ENCODE measurements at regions not wholly inside any gene's neighbourhood (a gene's known extent, or its start where the extent isn't known, plus 50 kb on each side); places are given as distances from the start of the nearest gene placed in this dataset.

DNA sequence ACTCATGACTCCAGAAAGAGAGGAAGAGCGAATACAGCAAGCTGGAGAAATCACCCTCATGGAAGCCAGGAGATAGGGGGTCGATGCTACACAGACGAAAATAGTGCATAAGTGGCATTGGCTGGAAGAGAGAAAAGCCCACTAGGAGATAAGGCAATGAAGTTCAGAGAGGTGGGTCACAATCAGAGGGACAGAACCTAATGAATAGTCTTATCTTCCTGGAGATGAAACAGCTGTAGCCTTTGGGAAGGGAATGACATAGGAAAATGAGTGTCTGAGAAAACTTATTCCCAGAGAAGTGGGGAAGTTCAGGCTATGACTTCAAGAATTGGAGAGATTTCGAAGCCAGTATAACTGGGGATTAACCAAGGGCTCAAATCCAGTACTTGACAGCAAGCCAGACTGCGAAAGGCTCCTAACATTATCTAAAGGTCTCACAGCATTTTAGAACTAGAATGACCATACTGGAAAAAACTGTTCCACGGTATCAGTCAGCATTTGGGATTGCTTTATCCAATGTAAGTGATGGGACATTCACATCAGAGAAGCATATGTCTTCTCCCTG lies 211.1 kb downstream of the ZNF365 start:
- H3K4me3 ChIP-seq = no peak overlapping the region
- TF ChIP-seq POLR2A (IDR thresholded peaks at IDR 0.05) = no peak
- TF ChIP-seq, protein P1, sequence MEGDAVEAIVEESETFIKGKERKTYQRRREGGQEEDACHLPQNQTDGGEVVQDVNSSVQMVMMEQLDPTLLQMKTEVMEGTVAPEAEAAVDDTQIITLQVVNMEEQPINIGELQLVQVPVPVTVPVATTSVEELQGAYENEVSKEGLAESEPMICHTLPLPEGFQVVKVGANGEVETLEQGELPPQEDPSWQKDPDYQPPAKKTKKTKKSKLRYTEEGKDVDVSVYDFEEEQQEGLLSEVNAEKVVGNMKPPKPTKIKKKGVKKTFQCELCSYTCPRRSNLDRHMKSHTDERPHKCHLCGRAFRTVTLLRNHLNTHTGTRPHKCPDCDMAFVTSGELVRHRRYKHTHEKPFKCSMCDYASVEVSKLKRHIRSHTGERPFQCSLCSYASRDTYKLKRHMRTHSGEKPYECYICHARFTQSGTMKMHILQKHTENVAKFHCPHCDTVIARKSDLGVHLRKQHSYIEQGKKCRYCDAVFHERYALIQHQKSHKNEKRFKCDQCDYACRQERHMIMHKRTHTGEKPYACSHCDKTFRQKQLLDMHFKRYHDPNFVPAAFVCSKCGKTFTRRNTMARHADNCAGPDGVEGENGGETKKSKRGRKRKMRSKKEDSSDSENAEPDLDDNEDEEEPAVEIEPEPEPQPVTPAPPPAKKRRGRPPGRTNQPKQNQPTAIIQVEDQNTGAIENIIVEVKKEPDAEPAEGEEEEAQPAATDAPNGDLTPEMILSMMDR (IDR thresholded peaks at IDR 0.05) = no peak
- H3K4me1 ChIP-seq = peaks cover 5% of the 10 kb centered on the region
- H3K27ac ChIP-seq = no peak overlapping the region
- DNase-seq = no peak
- intact Hi-C loops (cut with DNase I; ENCODE audit: low total_unique reads) = no loop called here
- no peaks in the 10 kb centered on the region for H3K36me3 ChIP-seq (ENCODE audit: low read depth, missing control alignments)
- H3K9me3 ChIP-seq = no peaks in the 10 kb centered on the region
- WGBS, 2 donors = 54 to 62% methylated on average over 6 of the region's 6 CpGs
- no peaks in the 10 kb centered on the region for H3K27me3 ChIP-seq

DNA sequence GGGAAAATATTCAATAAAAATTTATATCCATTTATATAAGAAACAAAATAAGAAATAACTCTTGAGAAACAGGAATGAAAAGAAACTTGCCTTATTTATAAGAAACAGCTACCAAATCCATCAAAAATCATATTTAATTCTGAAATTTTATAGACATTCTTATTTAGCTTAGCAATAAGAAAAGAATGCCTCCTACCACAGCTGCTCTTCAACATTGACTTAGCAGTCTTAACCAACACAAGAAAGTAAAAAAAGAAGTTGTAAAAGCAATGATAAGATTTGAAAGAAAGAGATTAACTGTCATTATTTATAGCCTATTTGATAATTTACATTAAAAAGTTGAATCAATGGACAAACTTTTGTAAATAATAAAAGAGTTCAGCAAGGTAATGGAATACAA lies 212.8 kb downstream of the ZNF365 start:
- Histone ChIP-seq H3K27me3 (no peaks in the 10 kb centered on the region), H3K27ac (no peak overlapping the region), H3K4me3 (no peak overlapping the region), H3K4me1 (peaks cover 5% of the 10 kb centered on the region), H3K36me3 (ENCODE audit: low read depth, missing control alignments) (no peaks in the 10 kb centered on the region), H3K9me3 (no peaks in the 10 kb centered on the region)
- no peak for DNase-seq
- intact Hi-C loops (cut with DNase I; ENCODE audit: low total_unique reads) = no loop called here
- TF ChIP-seq, protein P1 (IDR thresholded peaks at IDR 0.05) = no peak
- TF ChIP-seq POLR2A (IDR thresholded peaks at IDR 0.05) = no peak

DNA sequence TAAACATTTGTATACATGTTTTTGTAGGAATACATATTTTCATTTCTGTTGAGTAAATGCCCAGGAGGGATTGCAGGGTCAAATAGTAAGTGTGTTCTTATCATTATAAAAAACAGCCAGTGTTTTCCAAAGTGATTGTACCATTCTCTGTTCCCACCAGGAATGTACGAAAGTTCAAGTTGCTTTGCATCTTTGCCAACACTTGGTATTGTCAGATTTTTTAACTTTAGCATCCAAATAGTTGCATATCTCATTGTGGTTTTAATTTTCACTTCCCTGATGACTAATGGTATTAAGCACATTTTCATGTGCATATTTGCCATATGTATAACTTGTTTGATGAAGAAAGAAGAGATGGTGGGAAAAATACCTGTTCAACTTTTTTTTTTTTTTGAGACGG lies 213.9 kb downstream of the ZNF365 start:
- no peak overlapping the region for H3K27ac ChIP-seq
- TF ChIP-seq, protein P1 (IDR thresholded peaks at IDR 0.05) = no peak
- TF ChIP-seq POLR2A (IDR thresholded peaks at IDR 0.05) = no peak
- no peak overlapping the region for H3K4me3 ChIP-seq
- DNase-seq = no peak
- H3K4me1 ChIP-seq = peaks cover 3% of the 10 kb centered on the region
- no peaks in the 10 kb centered on the region for H3K9me3 ChIP-seq
- intact Hi-C loops (cut with DNase I; ENCODE audit: low total_unique reads) = no loop called here
- H3K36me3 ChIP-seq (ENCODE audit: low read depth, missing control alignments) = no peaks in the 10 kb centered on the region
- 82 to 91% methylated on average over 2 of the region's 2 CpGs for WGBS, 2 donors
- H3K27me3 ChIP-seq = no peaks in the 10 kb centered on the region

DNA sequence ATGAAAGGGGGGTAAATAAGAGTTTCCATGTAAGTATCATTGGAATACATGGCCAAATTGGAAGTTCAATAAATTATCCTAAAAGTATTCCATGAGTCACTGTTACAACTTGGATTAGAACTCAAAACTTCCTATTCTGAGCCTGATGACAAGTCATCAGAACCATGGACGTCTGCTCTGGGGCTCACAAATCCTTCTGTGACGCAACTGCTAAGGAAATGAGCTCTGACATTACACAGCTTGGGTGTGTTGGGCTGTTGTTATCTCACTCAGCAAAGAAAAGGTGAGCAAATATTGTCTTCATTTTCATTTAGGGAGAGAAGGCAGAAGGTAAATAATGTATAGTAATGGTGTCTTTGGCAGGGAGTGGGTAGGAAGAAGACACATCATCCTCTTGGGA lies 214.8 kb upstream of the ADO start:
- no peaks in the 10 kb centered on the region for H3K9me3 ChIP-seq
- H3K27ac ChIP-seq = no peak overlapping the region
- no peaks in the 10 kb centered on the region for H3K27me3 ChIP-seq
- H3K4me1 ChIP-seq = no peaks in the 10 kb centered on the region
- 83 to 90% methylated on average over 2 of the region's 2 CpGs for WGBS, 2 donors
- intact Hi-C loops (cut with DNase I; ENCODE audit: low total_unique reads) = no loop called here
- no peak for DNase-seq
- no peaks in the 10 kb centered on the region for H3K36me3 ChIP-seq (ENCODE audit: low read depth, missing control alignments)
- no peak overlapping the region for H3K4me3 ChIP-seq
- no peak for TF ChIP-seq POLR2A (IDR thresholded peaks at IDR 0.05)
- TF ChIP-seq, protein P1 (IDR thresholded peaks at IDR 0.05) = no peak

DNA sequence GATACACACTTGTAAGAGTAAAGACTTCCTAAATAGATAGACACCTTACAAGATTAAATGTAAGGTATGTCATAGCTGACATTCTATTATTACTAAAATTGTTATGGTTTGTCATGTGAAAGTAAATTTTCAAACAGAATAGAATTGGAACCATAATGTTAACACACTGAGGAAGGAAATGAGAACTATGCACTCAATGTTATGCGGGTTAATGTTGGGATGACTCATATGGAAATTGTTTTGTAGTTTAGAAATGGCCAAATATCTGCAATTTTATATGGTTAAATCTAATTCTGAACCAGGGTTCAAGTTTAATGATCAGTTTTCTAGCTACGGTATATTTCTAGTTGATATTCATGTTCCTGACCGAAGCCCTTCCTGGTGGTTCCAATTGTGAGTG lies 214.2 kb upstream of the ADO start:
- DNase-seq = no peak
- Histone ChIP-seq H3K4me3 (no peak overlapping the region), H3K36me3 (ENCODE audit: low read depth, missing control alignments) (no peaks in the 10 kb centered on the region), H3K27ac (no peak overlapping the region), H3K9me3 (no peaks in the 10 kb centered on the region), H3K27me3 (no peaks in the 10 kb centered on the region), H3K4me1 (no peaks in the 10 kb centered on the region)
- intact Hi-C loops (cut with DNase I; ENCODE audit: low total_unique reads) = no loop called here
- TF ChIP-seq, protein P1 (IDR thresholded peaks at IDR 0.05) = no peak
- TF ChIP-seq POLR2A (IDR thresholded peaks at IDR 0.05) = no peak
- 90 to 95% methylated on average over 3 of the region's 3 CpGs for WGBS, 2 donors

Measured in testis (tissue), 2 donors.